ENCODE measurements at regions not wholly inside any gene's neighbourhood (a gene's known extent, or its start where the extent isn't known, plus 50 kb on each side); places are given as distances from the start of the nearest gene placed in this dataset.

GRCh38 chr4:125244848-125245450, 69.8 kb upstream of the FAT4 start:
- H4K20me1 ChIP-seq (ENCODE audit: control insufficient read depth, extremely low read depth, insufficient read depth, low read length), result no peaks in the 10 kb centered on the region
- H3K9ac ChIP-seq (ENCODE audit: insufficient read depth, low read length), result no peak overlapping the region
- H3K79me2 ChIP-seq (ENCODE audit: control insufficient read depth, insufficient read depth, low read length), result no peaks in the 10 kb centered on the region
- no peaks in the 10 kb centered on the region for H3K9me3 ChIP-seq (ENCODE audit: control insufficient read depth, insufficient read depth, low read depth, low read length)
- no peak overlapping the region for H3K4me2 ChIP-seq (ENCODE audit: extremely low read depth, insufficient read depth, low read length)
- DNase-seq (ENCODE audit: low read depth in 2 of 2), result peak; percentile 9 to 61
- H3K4me1 ChIP-seq (ENCODE audit: control insufficient read depth, extremely low read depth, insufficient read depth, low read length), result no peaks in the 10 kb centered on the region
- no peaks in the 10 kb centered on the region for H3K27me3 ChIP-seq (ENCODE audit: control insufficient read depth, insufficient read depth, low read length)
- no peaks in the 10 kb centered on the region for H3K36me3 ChIP-seq (ENCODE audit: control insufficient read depth, insufficient read depth, low read length)
- TF ChIP-seq CTCF (conservative IDR thresholded peaks at IDR 0.05 in 1 of 2, IDR thresholded peaks at IDR 0.05 in 1 of 2; ENCODE audit: low read depth in 1 of 2, low read length in 2 of 2), result peak in 1 of 2 donors; percentile 33
- no peak for TF ChIP-seq EZH2 (IDR thresholded peaks at IDR 0.05; ENCODE audit: low read length, missing control alignments)
- no peak overlapping the region for H3K27ac ChIP-seq (ENCODE audit: insufficient read depth, low read length)
- H2AFZ ChIP-seq (ENCODE audit: low read length), result no peak overlapping the region
- H3K4me3 ChIP-seq (replicated peaks in 1 of 4; ENCODE audit: control extremely low read depth in 1 of 4, insufficient read depth in 1 of 4, low read depth in 3 of 4, low read length in 4 of 4), result no peak overlapping the region

GRCh38 chr4:125243789-125244397, 70.9 kb upstream of the FAT4 start:
- no peak for TF ChIP-seq EZH2 (IDR thresholded peaks at IDR 0.05; ENCODE audit: low read length, missing control alignments)
- TF ChIP-seq CTCF (conservative IDR thresholded peaks at IDR 0.05 in 1 of 2, IDR thresholded peaks at IDR 0.05 in 1 of 2; ENCODE audit: low read depth in 1 of 2, low read length in 2 of 2), result no peak
- Histone ChIP-seq H3K4me3 (replicated peaks in 1 of 4; ENCODE audit: control extremely low read depth in 1 of 4, insufficient read depth in 1 of 4, low read depth in 3 of 4, low read length in 4 of 4) (no peak overlapping the region), H3K4me1 (ENCODE audit: control insufficient read depth, extremely low read depth, insufficient read depth, low read length) (no peaks in the 10 kb centered on the region), H3K9me3 (ENCODE audit: control insufficient read depth, insufficient read depth, low read depth, low read length) (no peaks in the 10 kb centered on the region), H4K20me1 (ENCODE audit: control insufficient read depth, extremely low read depth, insufficient read depth, low read length) (no peaks in the 10 kb centered on the region), H2AFZ (ENCODE audit: low read length) (no peak overlapping the region), H3K27me3 (ENCODE audit: control insufficient read depth, insufficient read depth, low read length) (no peaks in the 10 kb centered on the region), H3K27ac (ENCODE audit: insufficient read depth, low read length) (no peak overlapping the region), H3K9ac (ENCODE audit: insufficient read depth, low read length) (no peak overlapping the region), H3K36me3 (ENCODE audit: control insufficient read depth, insufficient read depth, low read length) (no peaks in the 10 kb centered on the region), H3K79me2 (ENCODE audit: control insufficient read depth, insufficient read depth, low read length) (no peaks in the 10 kb centered on the region), H3K4me2 (ENCODE audit: extremely low read depth, insufficient read depth, low read length) (no peak overlapping the region)
- DNase-seq (ENCODE audit: low read depth in 2 of 2), result peak; percentile 8 to 24

DNA sequence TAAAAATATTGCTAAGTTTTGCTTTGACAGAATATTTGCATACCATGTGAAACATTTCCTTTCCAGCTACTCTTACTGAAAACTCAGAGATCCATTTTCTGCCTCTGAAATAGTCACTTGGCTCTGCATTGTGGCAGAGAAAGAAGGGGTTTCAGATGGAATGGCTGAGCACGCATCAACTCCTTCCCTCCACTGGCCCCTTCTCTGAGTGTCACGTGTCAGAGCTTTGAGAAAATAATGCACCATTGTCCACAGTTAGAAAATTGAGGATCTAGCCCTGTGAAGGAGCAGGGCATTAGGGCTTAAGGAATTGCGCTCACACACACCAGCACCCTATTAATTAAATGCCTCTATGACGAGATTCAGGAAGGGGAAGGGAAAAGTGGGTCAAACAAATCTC, 78.8 kb upstream of the FAT4 start:
- no peaks in the 10 kb centered on the region for H3K9me3 ChIP-seq (ENCODE audit: control insufficient read depth, insufficient read depth, low read depth, low read length)
- H3K79me2 ChIP-seq (ENCODE audit: control insufficient read depth, insufficient read depth, low read length), result no peaks in the 10 kb centered on the region
- no peak overlapping the region for H2AFZ ChIP-seq (ENCODE audit: low read length)
- H3K4me1 ChIP-seq (ENCODE audit: control insufficient read depth, extremely low read depth, insufficient read depth, low read length), result no peaks in the 10 kb centered on the region
- TF ChIP-seq EZH2 (IDR thresholded peaks at IDR 0.05; ENCODE audit: low read length, missing control alignments), result no peak
- no peaks in the 10 kb centered on the region for H3K36me3 ChIP-seq (ENCODE audit: control insufficient read depth, insufficient read depth, low read length)
- no peak overlapping the region for H3K27ac ChIP-seq (ENCODE audit: insufficient read depth, low read length)
- H4K20me1 ChIP-seq (ENCODE audit: control insufficient read depth, extremely low read depth, insufficient read depth, low read length), result no peaks in the 10 kb centered on the region
- DNase-seq (ENCODE audit: low read depth in 2 of 2), result no peak
- no peak overlapping the region for H3K9ac ChIP-seq (ENCODE audit: insufficient read depth, low read length)
- no peaks in the 10 kb centered on the region for H3K27me3 ChIP-seq (ENCODE audit: control insufficient read depth, insufficient read depth, low read length)
- H3K4me2 ChIP-seq (ENCODE audit: extremely low read depth, insufficient read depth, low read length), result no peak overlapping the region
- no peak overlapping the region for H3K4me3 ChIP-seq (replicated peaks in 1 of 4; ENCODE audit: control extremely low read depth in 1 of 4, insufficient read depth in 1 of 4, low read depth in 3 of 4, low read length in 4 of 4)

All from fibroblast of lung (primary cell).